UCSD-AML1 (cell line): ENCODE measurements at regions not wholly inside any gene's neighbourhood (a gene's known extent, or its start where the extent isn't known, plus 50 kb on each side); places are given as distances from the start of the nearest gene placed in this dataset.
"Not testable (repeated sequence)": the region's sequence is repeated elsewhere in the genome, so short reads cannot be mapped to it uniquely, and the experiment has no call there.

Experiments
- DNase-seq: peaks from one replicate; lab custom pipeline; 2025; ENCODE audit not compliant: unreplicated experiment; lab: John Stamatoyannopoulos, UW

DNA sequence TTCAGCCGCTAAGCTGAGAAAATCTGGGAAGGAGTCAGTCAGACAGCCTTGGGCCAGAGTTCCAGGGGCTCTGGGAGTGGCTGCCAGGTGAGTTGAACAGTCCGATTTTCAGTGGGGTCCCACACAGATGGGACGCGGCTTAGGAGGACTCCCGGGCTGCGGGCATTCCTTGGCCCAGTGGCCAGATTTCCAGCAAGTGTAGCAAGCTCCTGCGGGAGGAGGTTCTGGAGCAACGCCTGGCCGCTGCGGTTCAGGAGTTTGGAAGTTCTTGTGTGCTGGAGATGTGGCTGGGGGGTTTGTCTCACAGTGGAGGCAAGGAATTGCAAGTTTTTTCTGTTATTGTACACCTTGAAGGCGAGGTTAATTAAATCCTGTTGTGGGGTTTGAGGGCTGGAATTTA, 1020.1 kb upstream of the MANEA start:
- DNase-seq, result not testable (repeated sequence)

- no peak for DNase-seq
These were observed 1029.1 kb upstream of the MANEA start for GRCh38 chr6:94548201-94548600.

DNA sequence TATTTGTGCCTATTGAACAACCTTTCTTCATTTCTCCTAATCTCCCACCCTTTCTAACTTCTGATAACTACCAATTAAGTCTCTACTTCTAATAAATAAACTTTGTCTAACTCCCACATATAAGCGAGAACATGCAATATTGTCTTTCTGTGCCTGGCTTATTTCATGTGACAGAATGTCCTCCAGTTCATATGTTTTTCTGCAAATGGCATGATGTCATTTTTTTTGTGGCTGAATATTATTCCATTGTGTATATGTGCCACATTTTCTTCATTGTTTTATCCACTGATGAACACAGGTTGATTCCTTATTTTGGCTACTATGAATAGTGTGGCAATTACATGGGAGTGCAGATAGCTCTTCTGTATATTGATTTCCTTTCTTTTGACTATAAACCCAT, 1041.5 kb upstream of the MANEA start:
- DNase-seq, result no peak

DNA sequence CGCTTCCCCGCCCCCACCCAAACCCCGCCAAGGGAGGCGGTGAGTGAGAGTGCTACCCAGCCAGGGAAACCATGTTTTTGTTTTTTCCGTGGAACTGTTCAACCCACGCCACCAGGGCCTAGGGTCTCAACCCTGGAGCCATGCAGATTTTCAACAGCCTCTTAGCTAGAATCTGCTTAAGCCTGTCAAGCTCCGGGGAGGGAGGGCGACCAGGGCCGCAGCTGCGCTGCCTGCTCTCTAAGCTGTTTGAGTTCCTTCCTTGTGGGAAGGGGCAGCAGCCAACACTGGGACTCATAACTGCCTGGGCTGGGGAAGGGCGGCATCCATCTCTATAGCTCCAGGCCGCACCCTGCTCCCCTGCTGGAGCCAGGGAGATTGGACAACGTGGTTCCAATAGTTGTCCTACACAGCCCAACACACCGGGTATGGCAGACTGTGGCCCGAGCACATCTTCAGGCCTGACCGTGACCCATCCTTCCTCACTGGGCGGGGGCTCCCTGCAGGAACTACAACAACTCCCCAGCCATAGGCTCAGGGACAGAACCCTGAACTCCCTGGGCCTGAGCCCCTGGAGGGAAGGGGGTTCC, 1065.7 kb upstream of the MANEA start:
- DNase-seq, result no peak

DNA sequence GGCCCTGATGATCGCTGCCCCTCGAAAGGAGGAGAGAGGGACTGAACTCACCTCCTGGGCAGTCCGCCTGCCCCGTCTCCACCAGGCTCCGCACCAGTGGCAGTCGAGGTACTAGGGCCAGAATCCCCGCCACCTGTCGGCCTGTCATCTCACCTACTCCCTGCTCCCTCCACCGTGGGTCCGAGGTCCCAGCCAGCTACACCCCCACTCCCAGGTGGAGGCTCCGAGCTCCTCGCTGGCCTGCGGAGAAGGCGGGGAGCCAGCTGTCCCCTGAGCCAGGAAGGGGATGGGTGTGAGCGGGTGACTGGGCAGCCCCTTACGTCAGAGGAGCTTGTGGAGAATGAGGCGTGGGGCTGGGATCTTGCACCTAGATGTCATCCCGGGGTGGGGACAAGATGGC, 1066.5 kb upstream of the MANEA start:
- DNase-seq, result no peak

GRCh38 chr6:94501516-94501915, 1075.8 kb upstream of the MANEA start:
- no peak for DNase-seq

- no peak for DNase-seq
These were observed 1078.7 kb upstream of the EPHA7 start for GRCh38 chr6:94498099-94498498.

GRCh38 chr6:94494500-94494899, 1075.1 kb upstream of the EPHA7 start:
- DNase-seq, result no peak

- DNase-seq, result no peak
These were observed 1068.0 kb upstream of the EPHA7 start for GRCh38 chr6:94487371-94487770.

GRCh38 chr6:94478133-94479005, 1059.0 kb upstream of the EPHA7 start:
- no peak for DNase-seq

DNA sequence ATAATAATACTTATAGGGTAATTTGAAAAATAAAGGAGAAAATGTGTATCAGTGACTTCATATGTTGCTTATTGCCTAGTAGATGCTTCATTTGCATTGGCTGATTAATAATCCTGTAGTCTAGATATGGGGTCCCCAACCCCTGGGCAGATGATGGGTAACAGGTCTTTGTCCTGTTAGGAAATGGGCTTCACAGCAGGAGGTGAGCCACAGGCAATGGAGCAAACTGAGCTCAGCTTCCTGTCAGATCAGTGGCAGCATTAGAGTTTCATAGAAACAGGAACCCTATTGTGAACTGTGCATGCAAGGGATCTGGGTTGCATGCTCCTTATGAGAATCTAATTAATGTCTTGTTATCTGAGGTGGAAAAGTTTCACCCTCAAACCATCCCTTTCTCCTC, 1049.5 kb upstream of the EPHA7 start:
- DNase-seq, result no peak

DNA sequence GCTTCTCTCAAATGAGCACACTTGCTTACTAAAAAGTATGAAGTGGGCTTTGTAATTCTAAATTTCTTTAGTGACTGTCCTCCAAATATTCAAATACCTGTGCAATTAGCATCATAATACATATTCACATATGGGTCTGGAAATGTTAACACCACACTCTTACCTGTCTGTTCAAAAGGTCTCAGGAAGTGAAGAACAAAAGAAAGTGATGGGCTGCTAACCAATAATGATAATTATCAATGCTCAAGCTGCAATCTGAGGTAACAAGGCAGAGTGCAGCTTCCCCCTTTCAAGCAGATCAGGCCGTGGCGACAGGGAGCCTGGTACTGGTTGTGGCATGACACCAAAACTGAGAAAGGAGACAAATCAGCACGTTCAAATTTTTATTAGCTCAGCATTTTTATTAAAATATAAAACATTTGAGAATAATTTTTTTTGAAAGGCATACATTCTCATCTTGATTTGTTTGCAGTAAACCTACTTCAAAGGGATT, 1044.7 kb upstream of the EPHA7 start:
- no peak for DNase-seq

DNA sequence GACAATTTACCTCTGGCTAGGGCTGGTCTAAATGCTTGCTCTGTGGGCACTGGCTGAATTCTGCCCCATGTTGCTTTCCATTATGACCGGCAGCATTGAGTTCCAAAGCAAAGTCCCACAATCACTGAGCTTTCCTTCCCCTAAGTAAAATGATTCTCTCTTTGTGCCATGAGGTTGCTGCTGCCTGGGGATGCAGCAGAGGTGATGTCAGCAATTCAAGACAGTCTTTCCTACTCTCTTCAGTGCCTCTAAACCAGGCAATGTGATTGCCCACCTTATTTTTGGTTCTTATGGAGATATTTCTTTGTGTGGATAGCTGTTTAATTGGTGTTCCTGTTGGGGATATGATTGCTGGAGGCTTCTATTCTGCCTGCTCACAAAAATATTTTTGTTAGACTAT, 1043.9 kb upstream of the EPHA7 start:
- DNase-seq, result no peak

DNA sequence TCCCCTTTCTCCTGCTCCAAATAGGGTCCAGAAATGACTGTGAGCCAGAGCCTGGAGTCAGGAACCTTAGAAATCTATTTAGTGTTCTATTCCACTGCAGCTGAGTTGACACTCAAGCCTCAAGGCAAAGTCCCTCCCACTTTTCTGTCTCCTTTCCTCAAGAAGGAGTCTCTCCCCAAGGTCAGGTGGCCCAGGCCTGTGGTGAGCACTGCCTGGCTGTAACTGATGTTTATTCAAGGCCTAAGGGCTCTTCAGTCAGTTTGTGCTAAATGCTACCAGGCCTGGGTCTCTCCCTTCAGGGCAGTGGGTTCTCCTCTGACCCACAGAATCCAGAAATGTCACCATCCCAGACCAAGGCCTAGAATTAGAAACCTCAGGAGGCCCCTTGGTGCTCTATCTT, 1042.9 kb upstream of the EPHA7 start:
- DNase-seq, result no peak

GRCh38 chr6:94456266-94456665, 1036.9 kb upstream of the EPHA7 start:
- DNase-seq, result no peak

DNA sequence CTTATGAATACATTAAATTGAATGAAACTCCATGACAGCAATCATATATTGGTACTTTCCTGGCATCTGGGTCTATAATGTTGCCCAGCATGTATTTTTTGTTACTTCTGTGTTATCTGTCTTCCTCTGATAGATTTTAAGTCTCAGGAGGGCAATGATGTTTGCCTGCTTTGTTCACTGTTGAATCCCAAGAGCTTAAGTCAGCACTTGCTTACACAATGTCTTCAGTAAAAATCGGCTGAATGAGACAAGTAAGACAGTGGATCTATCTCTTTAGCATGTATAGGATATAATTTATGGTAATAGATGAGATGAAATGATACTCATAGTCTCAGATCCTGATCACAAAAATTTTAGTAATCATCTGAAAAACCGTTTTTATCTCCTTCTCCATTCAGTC, 1034.9 kb upstream of the EPHA7 start:
- DNase-seq, result no peak

DNA sequence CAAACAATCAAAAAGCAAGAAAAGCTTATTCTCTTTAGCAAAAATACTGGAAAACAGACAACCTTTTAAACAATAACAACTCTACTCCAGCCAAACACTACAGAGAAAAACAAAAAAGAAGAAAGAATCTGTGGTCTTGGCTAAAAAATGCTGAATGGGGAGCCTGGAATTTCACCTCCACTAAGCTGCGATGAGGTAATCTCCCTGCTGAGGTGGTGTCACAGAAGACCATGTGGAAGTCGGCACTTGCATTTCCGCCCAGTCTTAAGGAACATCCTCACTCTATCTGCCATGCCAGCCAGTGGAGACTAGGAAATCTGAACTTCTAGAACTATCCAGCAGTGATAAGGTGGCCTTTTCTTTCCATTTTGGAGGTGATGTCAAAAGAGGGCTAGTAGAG, 1026.8 kb upstream of the EPHA7 start:
- no peak for DNase-seq

GRCh38 chr6:94443701-94444100, 1024.3 kb upstream of the EPHA7 start:
- no peak for DNase-seq

DNA sequence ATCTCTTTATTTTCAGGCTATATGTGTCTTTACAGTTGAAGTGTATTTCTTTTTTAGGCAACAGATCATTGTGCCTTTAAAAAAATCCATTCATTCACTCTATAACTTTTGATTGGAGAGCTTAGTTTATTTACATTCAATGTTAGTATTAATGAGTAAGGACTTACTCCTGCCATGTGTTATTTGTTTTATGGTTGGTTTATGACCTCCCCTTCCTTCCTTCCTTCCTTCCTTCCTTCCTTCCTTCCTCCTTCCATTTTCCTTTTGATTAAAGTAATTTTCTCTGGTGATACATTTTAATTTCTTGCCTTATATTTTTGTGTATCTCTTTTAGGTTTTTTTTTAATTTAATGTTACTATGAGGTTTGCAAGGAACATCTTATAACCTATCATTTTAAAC, 1005.3 kb upstream of the EPHA7 start:
- no peak for DNase-seq

DNA sequence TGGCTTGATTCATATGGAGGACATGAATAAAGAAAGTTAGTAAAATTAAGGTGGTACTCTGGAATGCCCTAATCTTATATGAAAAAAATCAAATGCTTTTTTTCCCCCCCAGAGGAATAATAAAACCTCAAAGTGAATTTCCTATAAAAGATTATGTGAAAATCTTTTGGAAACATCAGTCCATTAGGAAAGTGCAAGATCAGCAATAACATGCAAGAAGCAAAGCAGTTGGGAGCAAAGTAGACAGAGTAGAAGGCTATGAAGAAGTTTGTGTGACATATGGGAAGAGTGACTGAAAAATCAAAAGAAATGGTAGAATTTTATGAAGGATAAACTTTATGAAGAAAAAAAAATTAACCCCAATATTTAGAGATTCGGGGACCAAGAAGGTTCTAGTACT, 998.0 kb upstream of the EPHA7 start:
- DNase-seq, result no peak

DNA sequence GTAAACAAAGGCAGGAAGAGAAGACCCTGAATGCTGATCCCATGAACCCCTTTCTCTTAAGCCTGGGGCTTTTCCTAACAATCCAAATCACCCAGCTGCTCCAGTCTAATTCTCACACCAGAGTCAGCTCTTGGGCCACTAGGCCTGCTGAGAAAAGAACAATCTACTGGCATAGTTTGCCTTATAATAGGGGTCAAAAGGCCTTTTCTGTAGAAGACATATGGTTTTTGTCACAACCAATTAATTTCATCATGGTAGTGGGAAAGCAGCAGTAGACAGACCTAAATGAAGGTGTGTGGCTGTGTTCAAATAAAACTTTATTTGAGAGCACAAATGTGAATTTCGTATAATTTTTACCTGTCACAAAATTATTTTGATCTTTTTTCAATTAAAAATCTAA, 994.7 kb upstream of the EPHA7 start:
- DNase-seq, result no peak

- no peak for DNase-seq
These were observed 982.0 kb upstream of the EPHA7 start for GRCh38 chr6:94401311-94401710.

DNA sequence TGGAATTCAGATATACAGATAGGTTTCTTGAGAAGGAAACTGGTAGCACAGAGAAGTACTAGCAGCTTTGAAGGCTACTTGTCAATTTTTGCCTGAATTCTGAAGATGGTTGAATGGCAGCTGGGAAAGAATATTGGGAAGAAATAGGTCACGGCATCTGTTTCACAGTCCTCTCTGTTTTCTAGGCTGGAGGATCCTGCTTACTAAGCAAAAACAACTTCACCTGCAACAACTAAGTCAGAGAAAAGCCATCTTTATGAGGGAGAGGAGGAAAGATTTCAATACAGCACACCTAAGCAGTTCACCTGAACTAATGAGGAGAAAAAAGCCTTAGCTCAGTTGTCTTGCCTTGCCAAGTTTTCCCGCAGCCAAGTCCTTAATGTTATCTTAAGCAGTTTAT, 975.5 kb upstream of the EPHA7 start:
- no peak for DNase-seq
